ENCODE measurements at regions not wholly inside any gene's neighbourhood (a gene's known extent, or its start where the extent isn't known, plus 50 kb on each side); places are given as distances from the start of the nearest gene placed in this dataset.

GRCh38 chr3:187997946-187998561 lies 155.9 kb upstream of the LPP start:
- Histone ChIP-seq H3K27me3 (no peaks in the 10 kb centered on the region), H3K9me3 (no peaks in the 10 kb centered on the region), H3K4me3 (no peak overlapping the region), H3K4me1 (peaks cover 0 to 35% (median 0%) of the 10 kb centered on the region in 9 donors), H3K27ac (no peak overlapping the region), H3K36me3 (no peaks in the 10 kb centered on the region)
- intact Hi-C loops (cut with DNase I), result no loop called here
- DNase-seq (no peak), ATAC-seq (no peak)
- 88 to 89% methylated on average over 9 of the region's 9 CpGs for WGBS, 2 donors
- no peak for TF ChIP-seq CTCF (IDR thresholded peaks at IDR 0.05)

GRCh38 chr3:187998611-187999010 lies 155.3 kb upstream of the LPP start:
- Histone ChIP-seq H3K36me3 (no peaks in the 10 kb centered on the region), H3K27ac (no peak overlapping the region), H3K4me1 (peaks cover 0 to 35% (median 0%) of the 10 kb centered on the region in 9 donors), H3K27me3 (no peaks in the 10 kb centered on the region), H3K9me3 (no peaks in the 10 kb centered on the region), H3K4me3 (no peak overlapping the region)
- intact Hi-C loops (cut with DNase I), result no loop called here
- ATAC-seq, result no peak
- no peak for TF ChIP-seq CTCF (IDR thresholded peaks at IDR 0.05)
- DNase-seq, result no peak
- 91% methylated on average over 3 of the region's 3 CpGs for WGBS, 2 donors

- no peak for DNase-seq
- no peak for TF ChIP-seq CTCF (IDR thresholded peaks at IDR 0.05)
- intact Hi-C loops (cut with DNase I), result no loop called here
- no peak for ATAC-seq
- H3K36me3 ChIP-seq, result no peaks in the 10 kb centered on the region
- H3K4me3 ChIP-seq, result no peak overlapping the region
- H3K27ac ChIP-seq, result peak overlapping the region in 1 of 10 donors; percentile 72
- WGBS, 2 donors, result 69 to 77% methylated on average over 4 of the region's 4 CpGs
- no peaks in the 10 kb centered on the region for H3K9me3 ChIP-seq
- H3K4me1 ChIP-seq, result peaks cover 0 to 31% (median 0%) of the 10 kb centered on the region in 9 donors
- H3K27me3 ChIP-seq, result no peaks in the 10 kb centered on the region
Measured at GRCh38 chr3:187999821-188000220, 154.1 kb upstream of the LPP start.

- no peaks in the 10 kb centered on the region for H3K36me3 ChIP-seq
- 62 to 71% methylated on average over 6 of the region's 6 CpGs for WGBS, 2 donors
- H3K27me3 ChIP-seq, result no peaks in the 10 kb centered on the region
- intact Hi-C loops (cut with DNase I), result no loop called here
- peaks cover 0 to 27% (median 0%) of the 10 kb centered on the region in 9 donors for H3K4me1 ChIP-seq
- DNase-seq, result no peak
- peak overlapping the region in 1 of 10 donors; percentile 72 for H3K27ac ChIP-seq
- no peak for TF ChIP-seq CTCF (IDR thresholded peaks at IDR 0.05)
- no peak for ATAC-seq
- no peak overlapping the region for H3K4me3 ChIP-seq
- no peaks in the 10 kb centered on the region for H3K9me3 ChIP-seq
Measured at GRCh38 chr3:188000361-188000861, 153.5 kb upstream of the LPP start.
